ENCODE measurements at regions not wholly inside any gene's neighbourhood (a gene's known extent, or its start where the extent isn't known, plus 50 kb on each side); places are given as distances from the start of the nearest gene placed in this dataset.

- DNase-seq: peak; percentile 5
These were observed 423.1 kb downstream of the MAFB start for GRCh38 chr20:40265825-40266533.

- DNase-seq: no peak
These were observed 426.8 kb downstream of the MAFB start for GRCh38 chr20:40262219-40262618.

GRCh38 chr20:40258931-40259330 lies 430.1 kb downstream of the MAFB start:
- DNase-seq: no peak

- DNase-seq: no peak
These were observed 431.3 kb downstream of the MAFB start for GRCh38 chr20:40257763-40258162.

- DNase-seq: no peak
These were observed 433.7 kb downstream of the MAFB start for GRCh38 chr20:40255365-40255764.

GRCh38 chr20:40254023-40254772 lies 434.8 kb downstream of the MAFB start:
- DNase-seq: no peak

GRCh38 chr20:40251284-40251932 lies 437.6 kb downstream of the MAFB start:
- peak; percentile 2 for DNase-seq

- no peak for DNase-seq
These were observed 439.2 kb downstream of the MAFB start for GRCh38 chr20:40249805-40250204.

GRCh38 chr20:40245829-40246228 lies 443.2 kb downstream of the MAFB start:
- no peak for DNase-seq

GRCh38 chr20:40244286-40244685 lies 444.8 kb downstream of the MAFB start:
- no peak for DNase-seq

GRCh38 chr20:40241596-40242343 lies 447.3 kb downstream of the MAFB start:
- DNase-seq: no peak

GRCh38 chr20:40238511-40238910 lies 450.5 kb downstream of the MAFB start:
- DNase-seq: no peak

GRCh38 chr20:40234593-40234992 lies 454.4 kb downstream of the MAFB start:
- no peak for DNase-seq

GRCh38 chr20:40233406-40233805 lies 455.6 kb downstream of the MAFB start:
- no peak for DNase-seq

- DNase-seq: no peak
These were observed 456.3 kb downstream of the MAFB start for GRCh38 chr20:40232756-40233155.

GRCh38 chr20:40232273-40232672 lies 456.8 kb downstream of the MAFB start:
- DNase-seq: no peak

GRCh38 chr20:40230486-40230885 lies 458.6 kb downstream of the MAFB start:
- DNase-seq: no peak

- no peak for DNase-seq
These were observed 463.4 kb downstream of the MAFB start for GRCh38 chr20:40225596-40225995.

- no peak for DNase-seq
These were observed 465.2 kb downstream of the MAFB start for GRCh38 chr20:40223810-40224209.

- no peak for DNase-seq
These were observed 470.1 kb downstream of the MAFB start for GRCh38 chr20:40218971-40219370.

- no peak for DNase-seq
These were observed 470.6 kb downstream of the MAFB start for GRCh38 chr20:40218316-40218969.

GRCh38 chr20:40207655-40208054 lies 481.4 kb downstream of the MAFB start:
- DNase-seq: no peak

GRCh38 chr20:40205971-40206370 lies 483.1 kb downstream of the MAFB start:
- DNase-seq: no peak
